Sigmoid colon (tissue), 6 donors: ENCODE measurements at regions not wholly inside any gene's neighbourhood (a gene's known extent, or its start where the extent isn't known, plus 50 kb on each side); places are given as distances from the start of the nearest gene placed in this dataset.

Experiments
- DNase-seq: peaks from one replicate; pipeline ENCODE4 v3.0.0-alpha.2; 2019
- H3K27ac ChIP-seq, 4 donors: fragments of 200-600 bp; sonication (generic); one replicate each; pipeline ENCODE4 v1.5.1; 2016 to 2019; ENCODE audit warnings: mild to moderate bottlenecking in 1 of 4
- H3K27me3 ChIP-seq, 3 donors: fragments of 200-600 bp; sonication (generic); one replicate each; pipeline ENCODE4 v1.5.1; 2019; ENCODE audit warnings: mild to moderate bottlenecking in 1 of 3
- H3K36me3 ChIP-seq, 4 donors: fragments of 200-600 bp; sonication (generic); one replicate each; pipeline ENCODE4 v1.5.1; 2016 to 2019
- H3K4me1 ChIP-seq, 4 donors: fragments of 200-600 bp; sonication (generic); one replicate each; pipeline ENCODE4 v1.5.1; 2017 to 2019
- H3K4me3 ChIP-seq, 4 donors: fragments of 200-600 bp; sonication (generic); one replicate each; pipeline ENCODE4 v1.5.1; 2017 to 2019; ENCODE audit warnings: mild to moderate bottlenecking in 2 of 4, moderate library complexity in 1 of 4
- H3K9me3 ChIP-seq, 4 donors: fragments of 200-600 bp in 3 of 4; sonication (generic) in 3 of 4; one replicate each; pipeline versions ENCODE4 v1.5.1 to v1.6.1; 2013 to 2019
- CTCF ChIP-seq, 4 experiments: fragments of 450-650 bp in 3 of 4; fragments of 200-600 bp in 1 of 4; IDR thresholded peaks; one replicate each; pipeline ENCODE4 v1.5.1; 2016 to 2019; ENCODE audit warnings: antibody characterized with exemption in 4 of 4, mild to moderate bottlenecking in 3 of 4, moderate library complexity in 2 of 4
- EP300 ChIP-seq, 4 donors: sonication (generic); formaldehyde crosslinking; IDR thresholded peaks; one replicate each; pipeline ENCODE4 v1.6.1; 2017; ENCODE audit warnings: antibody characterized with exemption in 4 of 4
- POLR2A ChIP-seq, 2 donors: fragments of 450-650 bp; IDR thresholded peaks; one replicate each; pipeline ENCODE4 v1.6.1; 2016; ENCODE audit warnings: antibody characterized with exemption in 2 of 2, mild to moderate bottlenecking in 2 of 2, moderate library complexity in 2 of 2
- POLR2AphosphoS5 ChIP-seq, 4 donors: sonication (generic); formaldehyde crosslinking; IDR thresholded peaks; one replicate each; pipeline ENCODE4 v1.6.1; 2017; ENCODE audit warnings: antibody characterized with exemption in 4 of 4
- WGBS, 2 donors: extraction: QIAGEN DNeasy Blood & Tissue Kit; methylation state at CpG; one replicate each; pipeline ENCODE4 v1.1.7; 2013; 5-methylcytosine and 5-hydroxymethylcytosine counted together
- intact Hi-C: fragments of 100-400 bp; cut with DNase I; formaldehyde crosslinking; loops from one replicate; pipeline ENCODE4 v1.15.1; 2023
- donor health status: healthy with polysubstance abuse.
- donor health status: healthy.

GRCh38 chr1:4020449-4020848 is 120.4 kb upstream of the C1orf174 start:
- H3K9me3 ChIP-seq, result peaks cover 0 to 3% (median 0%) of the 10 kb centered on the region in 4 donors
- no peaks in the 10 kb centered on the region for H3K4me1 ChIP-seq
- TF ChIP-seq POLR2A (IDR thresholded peaks at IDR 0.05) (no peak), POLR2AphosphoS5 (IDR thresholded peaks at IDR 0.05) (no peak), EP300 (IDR thresholded peaks at IDR 0.05) (no peak), CTCF (IDR thresholded peaks at IDR 0.05) (no peak)
- H3K36me3 ChIP-seq, result no peaks in the 10 kb centered on the region
- DNase-seq, result no peak
- no peak overlapping the region for H3K27ac ChIP-seq
- WGBS, 2 donors, result 61 to 63% methylated on average over 9 of the region's 9 CpGs
- H3K27me3 ChIP-seq, result peaks cover 0 to 12% (median 0%) of the 10 kb centered on the region in 3 donors
- intact Hi-C loops, result no loop called here
- no peak overlapping the region for H3K4me3 ChIP-seq

- Histone ChIP-seq H3K27ac (no peak overlapping the region), H3K36me3 (no peaks in the 10 kb centered on the region), H3K9me3 (peaks cover 0 to 3% (median 0%) of the 10 kb centered on the region in 4 donors), H3K27me3 (peaks cover 0 to 12% (median 0%) of the 10 kb centered on the region in 3 donors), H3K4me1 (no peaks in the 10 kb centered on the region), H3K4me3 (no peak overlapping the region)
- intact Hi-C loops, result no loop called here
- TF ChIP-seq CTCF (IDR thresholded peaks at IDR 0.05), result no peak
- TF ChIP-seq POLR2A (IDR thresholded peaks at IDR 0.05), result no peak
- no peak for TF ChIP-seq POLR2AphosphoS5 (IDR thresholded peaks at IDR 0.05)
- no peak for TF ChIP-seq EP300 (IDR thresholded peaks at IDR 0.05)
- DNase-seq, result no peak
- WGBS, 2 donors, result 76 to 83% methylated on average over 16 of the region's 16 CpGs
These were observed 121.3 kb upstream of the C1orf174 start for GRCh38 chr1:4021136-4021973.

DNA sequence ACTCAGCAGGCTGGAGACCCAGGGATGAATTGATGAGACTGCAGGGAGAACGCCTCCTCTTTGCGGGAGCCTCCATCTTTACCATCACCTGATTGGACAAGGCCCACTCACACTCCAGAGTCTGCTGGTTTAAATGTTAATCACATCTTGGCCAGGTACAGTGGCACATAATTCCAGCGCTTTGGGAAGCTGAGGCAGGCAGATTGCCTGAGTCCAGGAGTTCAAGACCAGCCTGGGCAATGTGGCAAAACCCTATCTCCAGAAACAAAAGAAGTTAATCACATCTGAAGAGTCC is 121.8 kb upstream of the C1orf174 start:
- 57 to 59% methylated on average over 3 of the region's 3 CpGs for WGBS, 2 donors

DNA sequence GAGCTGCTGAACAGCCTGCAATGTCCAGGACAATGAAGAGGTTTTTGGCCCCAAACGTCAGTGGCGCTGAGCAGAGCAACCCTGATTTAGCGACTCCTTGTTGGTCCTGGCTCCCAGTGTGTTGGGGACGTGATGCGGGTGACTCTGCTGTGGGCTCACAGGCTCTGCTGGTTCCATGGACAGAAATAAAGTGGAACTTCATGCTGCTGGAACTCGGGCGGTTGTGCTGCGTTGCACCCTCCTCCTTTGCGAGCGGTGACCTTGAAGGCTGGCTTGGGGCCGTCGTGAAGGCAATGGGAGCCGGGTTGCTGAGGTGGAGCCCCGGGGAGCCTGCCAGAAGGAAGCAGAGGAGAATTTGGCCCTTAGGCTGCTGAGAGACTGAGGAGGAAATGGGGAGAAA is 122.6 kb upstream of the C1orf174 start:
- no peak overlapping the region for H3K4me3 ChIP-seq
- no peak for DNase-seq
- peaks cover 0 to 3% (median 0%) of the 10 kb centered on the region in 4 donors for H3K9me3 ChIP-seq
- H3K4me1 ChIP-seq, result no peaks in the 10 kb centered on the region
- 61 to 81% methylated on average over 14 of the region's 14 CpGs for WGBS, 2 donors
- H3K27me3 ChIP-seq, result peaks cover 0 to 25% (median 5%) of the 10 kb centered on the region in 3 donors
- intact Hi-C loops, result no loop called here
- H3K36me3 ChIP-seq, result no peaks in the 10 kb centered on the region
- TF ChIP-seq POLR2AphosphoS5 (IDR thresholded peaks at IDR 0.05), result no peak
- no peak for TF ChIP-seq POLR2A (IDR thresholded peaks at IDR 0.05)
- no peak for TF ChIP-seq EP300 (IDR thresholded peaks at IDR 0.05)
- no peak for TF ChIP-seq CTCF (IDR thresholded peaks at IDR 0.05)
- no peak overlapping the region for H3K27ac ChIP-seq

More for the DNA sequence above, 121.8 kb upstream of the C1orf174 start:
- no peak for DNase-seq
- H3K27me3 ChIP-seq, result peaks cover 0 to 17% (median 4%) of the 10 kb centered on the region in 3 donors
- no peaks in the 10 kb centered on the region for H3K36me3 ChIP-seq
- no peak overlapping the region for H3K4me3 ChIP-seq
- H3K9me3 ChIP-seq, result peaks cover 0 to 3% (median 0%) of the 10 kb centered on the region in 4 donors
- H3K4me1 ChIP-seq, result no peaks in the 10 kb centered on the region
- H3K27ac ChIP-seq, result no peak overlapping the region
- intact Hi-C loops, result no loop called here
- TF ChIP-seq CTCF (IDR thresholded peaks at IDR 0.05), result no peak
- TF ChIP-seq POLR2AphosphoS5 (IDR thresholded peaks at IDR 0.05), result no peak
- TF ChIP-seq POLR2A (IDR thresholded peaks at IDR 0.05), result no peak
- no peak for TF ChIP-seq EP300 (IDR thresholded peaks at IDR 0.05)
